ENCODE measurements at regions not wholly inside any gene's neighbourhood (a gene's known extent, or its start where the extent isn't known, plus 50 kb on each side); places are given as distances from the start of the nearest gene placed in this dataset.

DNA sequence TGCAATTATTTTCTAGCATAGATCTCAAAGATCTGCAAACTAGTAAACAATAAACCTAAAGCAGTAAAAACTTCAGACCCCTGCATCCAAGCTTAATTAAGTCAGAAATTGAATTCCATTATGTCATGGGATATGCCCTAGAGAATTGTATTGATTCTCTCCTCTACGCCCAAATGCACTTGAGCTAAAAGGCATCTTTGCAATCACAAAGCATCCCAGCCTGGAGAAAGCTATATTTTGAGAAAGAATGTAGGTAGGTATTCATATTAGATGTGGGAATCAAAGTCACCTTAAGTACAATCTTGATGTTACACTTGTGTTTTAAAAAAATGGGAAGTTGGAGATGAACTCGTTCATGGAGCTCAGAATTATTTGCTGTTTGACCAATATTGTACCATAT, 386.7 kb downstream of the ADAMTS20 start:
- TF ChIP-seq, protein P1, sequence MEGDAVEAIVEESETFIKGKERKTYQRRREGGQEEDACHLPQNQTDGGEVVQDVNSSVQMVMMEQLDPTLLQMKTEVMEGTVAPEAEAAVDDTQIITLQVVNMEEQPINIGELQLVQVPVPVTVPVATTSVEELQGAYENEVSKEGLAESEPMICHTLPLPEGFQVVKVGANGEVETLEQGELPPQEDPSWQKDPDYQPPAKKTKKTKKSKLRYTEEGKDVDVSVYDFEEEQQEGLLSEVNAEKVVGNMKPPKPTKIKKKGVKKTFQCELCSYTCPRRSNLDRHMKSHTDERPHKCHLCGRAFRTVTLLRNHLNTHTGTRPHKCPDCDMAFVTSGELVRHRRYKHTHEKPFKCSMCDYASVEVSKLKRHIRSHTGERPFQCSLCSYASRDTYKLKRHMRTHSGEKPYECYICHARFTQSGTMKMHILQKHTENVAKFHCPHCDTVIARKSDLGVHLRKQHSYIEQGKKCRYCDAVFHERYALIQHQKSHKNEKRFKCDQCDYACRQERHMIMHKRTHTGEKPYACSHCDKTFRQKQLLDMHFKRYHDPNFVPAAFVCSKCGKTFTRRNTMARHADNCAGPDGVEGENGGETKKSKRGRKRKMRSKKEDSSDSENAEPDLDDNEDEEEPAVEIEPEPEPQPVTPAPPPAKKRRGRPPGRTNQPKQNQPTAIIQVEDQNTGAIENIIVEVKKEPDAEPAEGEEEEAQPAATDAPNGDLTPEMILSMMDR (tag by site-specific recombination; IDR thresholded peaks at IDR 0.05) = no peak
- TF ChIP-seq, protein P2, sequence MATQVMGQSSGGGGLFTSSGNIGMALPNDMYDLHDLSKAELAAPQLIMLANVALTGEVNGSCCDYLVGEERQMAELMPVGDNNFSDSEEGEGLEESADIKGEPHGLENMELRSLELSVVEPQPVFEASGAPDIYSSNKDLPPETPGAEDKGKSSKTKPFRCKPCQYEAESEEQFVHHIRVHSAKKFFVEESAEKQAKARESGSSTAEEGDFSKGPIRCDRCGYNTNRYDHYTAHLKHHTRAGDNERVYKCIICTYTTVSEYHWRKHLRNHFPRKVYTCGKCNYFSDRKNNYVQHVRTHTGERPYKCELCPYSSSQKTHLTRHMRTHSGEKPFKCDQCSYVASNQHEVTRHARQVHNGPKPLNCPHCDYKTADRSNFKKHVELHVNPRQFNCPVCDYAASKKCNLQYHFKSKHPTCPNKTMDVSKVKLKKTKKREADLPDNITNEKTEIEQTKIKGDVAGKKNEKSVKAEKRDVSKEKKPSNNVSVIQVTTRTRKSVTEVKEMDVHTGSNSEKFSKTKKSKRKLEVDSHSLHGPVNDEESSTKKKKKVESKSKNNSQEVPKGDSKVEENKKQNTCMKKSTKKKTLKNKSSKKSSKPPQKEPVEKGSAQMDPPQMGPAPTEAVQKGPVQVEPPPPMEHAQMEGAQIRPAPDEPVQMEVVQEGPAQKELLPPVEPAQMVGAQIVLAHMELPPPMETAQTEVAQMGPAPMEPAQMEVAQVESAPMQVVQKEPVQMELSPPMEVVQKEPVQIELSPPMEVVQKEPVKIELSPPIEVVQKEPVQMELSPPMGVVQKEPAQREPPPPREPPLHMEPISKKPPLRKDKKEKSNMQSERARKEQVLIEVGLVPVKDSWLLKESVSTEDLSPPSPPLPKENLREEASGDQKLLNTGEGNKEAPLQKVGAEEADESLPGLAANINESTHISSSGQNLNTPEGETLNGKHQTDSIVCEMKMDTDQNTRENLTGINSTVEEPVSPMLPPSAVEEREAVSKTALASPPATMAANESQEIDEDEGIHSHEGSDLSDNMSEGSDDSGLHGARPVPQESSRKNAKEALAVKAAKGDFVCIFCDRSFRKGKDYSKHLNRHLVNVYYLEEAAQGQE (tag by site-specific recombination; IDR thresholded peaks at IDR 0.05) = no peak
